Caki2 (cell line): ENCODE measurements at regions not wholly inside any gene's neighbourhood (a gene's known extent, or its start where the extent isn't known, plus 50 kb on each side); places are given as distances from the start of the nearest gene placed in this dataset.

ENCODE experiments used
- DNase-seq: peaks from one replicate; pipeline ENCODE4 v3.0.0-alpha.2; 2015; ENCODE audit warnings: low read depth
- in situ Hi-C: cut with HindIII; loops from 2 replicates; pipeline ENCODE4 v1.10.0; 2016; ENCODE audit warnings: low sequenced_read_pairs, low pct_unique_long_range_greater_than_20kb, mixed read lengths

GRCh38 chr3:66165660-66166059, 55.1 kb upstream of the SLC25A26 start:
- no peak for DNase-seq
- in situ Hi-C loops: no loop called here

- no peak for DNase-seq
- in situ Hi-C loops: no loop called here
These were observed 56.6 kb upstream of the SLC25A26 start for GRCh38 chr3:66164155-66164554.

GRCh38 chr3:66163222-66163621, 57.6 kb upstream of the SLC25A26 start:
- DNase-seq: no peak
- in situ Hi-C loops: no loop called here

- DNase-seq: no peak
- in situ Hi-C loops: no loop called here
These were observed 58.0 kb upstream of the SLC25A26 start for GRCh38 chr3:66162766-66163165.

GRCh38 chr3:66158933-66159683, 61.7 kb upstream of the SLC25A26 start:
- in situ Hi-C loops: no loop called here
- DNase-seq: no peak

GRCh38 chr3:66154444-66154861, 66.3 kb upstream of the SLC25A26 start:
- peak; percentile 66 for DNase-seq
- in situ Hi-C loops: no loop called here

GRCh38 chr3:66153481-66154443, 67.0 kb upstream of the SLC25A26 start:
- DNase-seq: peak; percentile 59
- in situ Hi-C loops: no loop called here

GRCh38 chr3:66152336-66152735, 68.5 kb upstream of the SLC25A26 start:
- in situ Hi-C loops: no loop called here
- no peak for DNase-seq

GRCh38 chr3:66150977-66151376, 69.8 kb upstream of the SLC25A26 start:
- no peak for DNase-seq
- in situ Hi-C loops: no loop called here

GRCh38 chr3:66149269-66149668, 71.5 kb upstream of the SLC25A26 start:
- no peak for DNase-seq
- in situ Hi-C loops: no loop called here

- in situ Hi-C loops: no loop called here
- DNase-seq: no peak
These were observed 75.4 kb upstream of the SLC25A26 start for GRCh38 chr3:66145408-66145733.

- peak; percentile 70 for DNase-seq
- in situ Hi-C loops: no loop called here
These were observed 76.0 kb upstream of the SLC25A26 start for GRCh38 chr3:66144568-66145407.

GRCh38 chr3:66142079-66142478, 78.7 kb upstream of the SLC25A26 start:
- in situ Hi-C loops: no loop called here
- DNase-seq: no peak

- DNase-seq: peak; percentile 35
- in situ Hi-C loops: no loop called here
These were observed 79.9 kb upstream of the SLC25A26 start for GRCh38 chr3:66140743-66141372.

- no peak for DNase-seq
- in situ Hi-C loops: no loop called here
These were observed 80.7 kb upstream of the SLC25A26 start for GRCh38 chr3:66140106-66140505.

GRCh38 chr3:66139415-66139814, 81.4 kb upstream of the SLC25A26 start:
- no peak for DNase-seq
- in situ Hi-C loops: no loop called here

GRCh38 chr3:66138336-66139313, 82.2 kb upstream of the SLC25A26 start:
- in situ Hi-C loops: no loop called here
- no peak for DNase-seq
